GM12891 (cell line): ENCODE measurements at regions not wholly inside any gene's neighbourhood (a gene's known extent, or its start where the extent isn't known, plus 50 kb on each side); places are given as distances from the start of the nearest gene placed in this dataset.

Experiments used
- DNase-seq: peaks from one replicate; pipeline ENCODE4 v3.0.0; 2011; ENCODE audit warnings: low spot score; ENCODE audit not compliant: insufficient read length
- FAIRE-seq: peaks from 2 replicates; lab custom pipeline; 2011; peaks lifted over from hg19 to GRCh38; lab: Jason Lieb, UNC
- PAX5 ChIP-seq: IDR thresholded peaks from 2 replicates; pipeline ENCODE4 v1.6.1; 2011; ENCODE audit warnings: low read length, moderate library complexity, mild to moderate bottlenecking; ENCODE audit not compliant: insufficient read depth, severe bottlenecking
- POLR2A ChIP-seq: IDR thresholded peaks from 2 replicates; pipeline ENCODE4 v1.6.1; 2011; ENCODE audit warnings: low read depth, low read length, control low read depth
- POLR2AphosphoS5 ChIP-seq: IDR thresholded peaks from 2 replicates; pipeline ENCODE4 v1.6.1; 2011; ENCODE audit warnings: low read depth, low read length, control low read depth
- POU2F2 ChIP-seq: IDR thresholded peaks from 2 replicates; pipeline ENCODE4 v1.6.1; 2011; ENCODE audit warnings: low read depth, mild to moderate bottlenecking, control low read depth, low read length, moderate library complexity
- SPI1 ChIP-seq: IDR thresholded peaks from 2 replicates; pipeline ENCODE4 v1.6.1; 2011; ENCODE audit warnings: low read depth, low read length, control low read depth
- TAF1 ChIP-seq: IDR thresholded peaks from 2 replicates; pipeline ENCODE4 v1.6.1; 2011; ENCODE audit warnings: low read depth, low read length, control low read depth

DNA sequence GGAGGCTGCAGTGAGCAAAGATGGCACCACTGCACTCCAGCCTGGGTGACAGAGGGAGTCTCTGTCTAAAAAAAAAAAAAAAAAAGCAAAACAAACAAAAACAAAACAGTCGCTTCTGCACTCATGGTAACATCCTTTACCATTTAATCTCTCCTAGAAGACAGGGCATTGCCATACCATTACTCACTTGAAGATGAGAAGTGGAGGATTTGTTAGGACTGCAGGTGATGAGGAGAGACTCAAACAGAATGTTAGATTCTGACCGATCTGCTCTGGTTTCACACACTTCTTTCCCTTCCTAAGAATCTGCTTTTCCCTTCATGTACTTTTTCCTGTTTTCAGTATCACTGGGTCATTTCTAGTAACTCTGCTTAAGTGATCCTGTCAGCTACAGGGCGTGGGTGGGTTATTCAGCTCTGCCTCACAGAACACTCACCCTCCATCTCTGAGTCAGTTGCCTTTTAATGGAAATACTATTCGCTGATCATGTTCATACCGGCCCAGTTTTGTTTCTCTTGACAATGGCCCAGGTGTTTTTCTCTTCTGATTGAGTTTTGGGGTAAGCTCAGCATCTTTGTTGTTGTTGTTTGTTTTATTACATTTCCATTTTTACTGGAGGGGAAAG, 148.0 kb upstream of the ERG start:
- no peak for FAIRE-seq
- no peak for TF ChIP-seq SPI1
- no peak for TF ChIP-seq POLR2AphosphoS5
- TF ChIP-seq TAF1 = no peak
- no peak for TF ChIP-seq POU2F2
- no peak for TF ChIP-seq PAX5
- TF ChIP-seq POLR2A = no peak
- no peak for DNase-seq

DNA sequence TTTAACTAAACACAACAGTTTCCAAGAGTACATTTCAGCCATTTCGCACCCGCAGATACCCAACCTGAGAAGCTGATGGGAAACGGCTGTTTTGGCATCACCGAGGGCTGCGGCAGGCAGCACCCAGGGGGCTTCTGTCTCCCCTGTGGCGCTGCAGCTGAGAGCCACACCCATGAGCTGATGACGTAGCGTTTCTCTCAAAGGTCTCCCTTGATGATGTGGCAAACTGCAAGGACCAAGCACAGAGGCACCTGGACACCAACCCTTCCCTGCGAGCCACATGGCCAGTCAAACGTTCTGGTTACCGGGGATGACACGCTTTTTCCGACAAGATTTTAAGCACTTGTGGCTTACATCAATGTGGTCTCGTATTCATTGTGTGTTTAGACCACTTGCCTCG, 150.8 kb upstream of the ERG start:
- TF ChIP-seq TAF1 = no peak
- no peak for TF ChIP-seq POLR2AphosphoS5
- no peak for TF ChIP-seq SPI1
- TF ChIP-seq POLR2A = no peak
- TF ChIP-seq PAX5 = no peak
- no peak for TF ChIP-seq POU2F2
- DNase-seq (no peak), FAIRE-seq (no peak)

DNA sequence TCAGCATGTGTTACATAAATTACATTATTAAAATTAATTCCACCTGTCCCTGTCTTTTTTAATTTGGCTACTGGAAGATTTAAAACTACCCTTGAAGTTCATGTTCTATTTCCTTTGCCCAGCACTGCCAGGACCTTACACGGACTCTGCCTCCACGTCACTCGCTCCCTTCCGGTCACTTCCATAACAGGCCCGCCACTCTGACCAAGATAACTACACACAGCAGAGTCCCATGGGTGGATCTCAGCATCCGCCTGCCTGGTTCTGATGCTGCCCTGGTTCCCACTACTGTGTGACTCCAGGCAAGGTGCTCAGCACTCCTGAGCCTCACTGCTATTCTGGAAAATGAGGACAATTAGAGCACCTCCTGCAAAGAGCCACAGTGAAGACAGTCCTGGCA, 153.3 kb upstream of the ERG start:
- DNase-seq = no peak
- no peak for FAIRE-seq
- no peak for TF ChIP-seq TAF1
- TF ChIP-seq PAX5 = no peak
- TF ChIP-seq POLR2AphosphoS5 = no peak
- no peak for TF ChIP-seq SPI1
- TF ChIP-seq POLR2A = no peak
- no peak for TF ChIP-seq POU2F2

DNA sequence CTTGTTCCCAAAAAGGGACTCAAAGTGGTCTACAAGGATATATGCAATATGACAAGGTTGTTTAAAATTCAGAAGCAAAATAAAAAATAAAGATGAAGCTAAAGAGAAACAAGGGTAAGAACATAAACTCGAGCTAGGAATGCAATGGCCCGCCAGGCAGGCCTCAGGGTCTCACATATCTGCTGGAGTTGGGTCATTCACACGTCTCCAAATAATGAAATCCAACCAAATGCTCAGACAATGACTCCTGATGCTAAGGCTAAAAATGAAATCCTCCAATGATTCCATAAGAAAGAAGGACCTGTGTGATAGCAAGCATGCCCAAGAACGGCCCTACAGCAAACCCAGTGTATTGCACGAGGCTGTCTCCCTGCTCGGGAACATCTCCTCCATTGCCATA, 153.3 kb upstream of the ETS2 start:
- FAIRE-seq (no peak), DNase-seq (no peak)
- TF ChIP-seq TAF1 = no peak
- no peak for TF ChIP-seq SPI1
- no peak for TF ChIP-seq POU2F2
- TF ChIP-seq PAX5 = no peak

DNA sequence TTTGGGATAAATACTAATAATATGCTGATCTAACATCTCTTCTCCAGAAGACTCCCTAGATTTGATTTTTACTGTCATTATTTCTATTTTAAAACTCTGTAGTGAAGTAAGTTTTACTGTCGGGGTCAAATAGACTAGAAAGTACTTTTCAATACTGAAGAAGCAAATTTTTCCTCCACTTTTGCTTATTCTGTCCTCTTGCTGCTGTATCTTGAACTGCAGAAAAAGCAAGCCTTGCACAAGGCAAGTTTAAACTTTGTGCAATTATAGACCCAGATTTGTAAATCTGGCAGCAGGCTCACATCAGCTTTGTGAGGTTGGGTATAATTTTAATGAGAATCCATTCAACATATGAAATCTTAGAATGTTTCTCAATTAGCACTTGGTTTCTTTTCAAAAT, 151.1 kb upstream of the ETS2 start:
- FAIRE-seq (no peak), DNase-seq (no peak)
- TF ChIP-seq SPI1 = no peak
- no peak for TF ChIP-seq PAX5
- no peak for TF ChIP-seq POLR2A
- TF ChIP-seq POLR2AphosphoS5 = no peak
- TF ChIP-seq POU2F2 = no peak
- no peak for TF ChIP-seq TAF1

DNA sequence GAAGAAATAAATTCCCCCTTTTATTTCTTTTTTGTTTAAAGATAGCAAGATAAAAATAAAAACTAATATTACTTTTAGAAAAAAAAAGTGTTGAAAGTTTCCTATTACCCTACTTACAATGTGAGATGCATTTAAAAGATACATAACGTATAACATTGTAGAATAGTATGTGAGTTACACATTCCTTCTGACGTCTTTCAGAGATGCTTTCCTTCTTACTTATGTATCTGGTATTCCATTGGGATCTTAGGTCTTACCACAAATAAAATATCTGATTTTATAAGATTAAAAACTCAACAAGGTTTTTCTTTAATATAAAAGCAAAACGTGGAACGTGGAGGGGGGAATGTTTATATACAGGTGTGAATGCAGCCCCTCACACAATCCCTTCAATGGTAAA, 147.2 kb upstream of the ETS2 start:
- no peak for FAIRE-seq
- DNase-seq = no peak
- TF ChIP-seq POLR2A (no peak), POU2F2 (no peak), POLR2AphosphoS5 (no peak), PAX5 (no peak), SPI1 (no peak), TAF1 (no peak)

DNA sequence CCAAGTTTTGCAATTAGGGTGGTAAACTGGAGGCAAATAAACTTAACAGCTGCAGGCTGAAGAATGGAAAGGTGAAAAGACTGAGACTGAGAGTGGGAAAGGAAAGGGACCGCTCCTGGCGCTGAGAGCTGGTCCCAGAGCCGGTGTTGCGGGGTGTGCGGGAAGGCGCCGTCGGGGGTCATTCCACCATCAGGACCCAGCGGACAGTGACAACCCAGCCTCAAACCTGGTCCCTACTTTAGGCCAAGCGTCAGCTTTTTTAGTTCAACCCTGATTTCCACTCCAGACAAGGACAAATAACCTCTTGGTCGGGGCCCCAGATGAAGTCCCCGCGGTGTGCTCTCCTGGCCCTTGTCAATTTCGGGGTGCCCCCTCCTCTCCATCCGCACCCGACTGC, 145.8 kb upstream of the ETS2 start:
- FAIRE-seq = no peak
- TF ChIP-seq POLR2A (no peak), TAF1 (no peak)
- DNase-seq = no peak

DNA sequence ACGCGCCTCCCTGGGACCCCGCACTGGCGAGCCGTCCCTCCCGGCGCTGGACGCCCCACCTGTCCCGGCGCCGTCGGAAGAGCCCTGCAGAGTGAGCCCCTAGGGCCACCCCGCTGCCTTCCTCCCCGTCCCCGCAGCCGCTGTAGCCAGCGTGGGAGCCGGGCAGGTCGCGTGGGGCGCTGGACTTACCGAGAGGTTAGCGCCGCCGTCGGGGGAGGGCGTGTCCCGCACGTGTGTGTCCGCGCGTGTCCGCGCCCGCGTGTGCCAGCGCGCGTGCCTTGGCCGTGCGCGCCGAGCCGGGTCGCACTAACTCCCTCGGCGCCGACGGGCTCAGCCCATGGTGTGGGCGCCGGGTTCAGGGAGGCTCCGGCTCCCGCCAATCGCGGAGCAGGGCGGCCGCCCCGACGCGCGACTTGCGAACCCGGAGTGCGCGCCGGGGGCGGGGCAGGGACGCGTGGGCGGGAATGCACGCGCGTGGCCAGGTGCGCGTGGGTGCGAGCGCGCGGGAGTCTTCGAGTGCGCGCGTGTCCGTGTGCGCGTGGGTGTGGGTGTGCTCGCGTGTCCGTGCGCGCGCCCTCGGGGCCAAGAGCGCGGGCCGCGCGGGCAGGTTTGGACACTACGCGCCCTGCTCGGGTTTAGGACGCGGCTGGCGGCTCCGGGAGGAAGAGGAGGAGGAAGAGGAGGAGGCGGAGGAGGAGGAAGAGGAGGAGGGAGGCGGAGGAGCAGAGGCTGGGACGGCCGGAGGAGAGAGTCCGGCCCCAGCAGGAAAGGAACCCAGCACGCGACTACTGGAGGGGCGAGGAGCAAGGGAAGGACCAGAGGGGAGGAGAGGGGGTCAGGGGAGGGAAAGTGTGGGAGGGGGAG, 145.2 kb upstream of the ETS2 start:
- FAIRE-seq = no peak
- DNase-seq = no peak
- no peak for TF ChIP-seq TAF1
- no peak for TF ChIP-seq PAX5
- no peak for TF ChIP-seq POLR2A
- no peak for TF ChIP-seq POLR2AphosphoS5
- TF ChIP-seq SPI1 = no peak
- TF ChIP-seq POU2F2 = no peak

DNA sequence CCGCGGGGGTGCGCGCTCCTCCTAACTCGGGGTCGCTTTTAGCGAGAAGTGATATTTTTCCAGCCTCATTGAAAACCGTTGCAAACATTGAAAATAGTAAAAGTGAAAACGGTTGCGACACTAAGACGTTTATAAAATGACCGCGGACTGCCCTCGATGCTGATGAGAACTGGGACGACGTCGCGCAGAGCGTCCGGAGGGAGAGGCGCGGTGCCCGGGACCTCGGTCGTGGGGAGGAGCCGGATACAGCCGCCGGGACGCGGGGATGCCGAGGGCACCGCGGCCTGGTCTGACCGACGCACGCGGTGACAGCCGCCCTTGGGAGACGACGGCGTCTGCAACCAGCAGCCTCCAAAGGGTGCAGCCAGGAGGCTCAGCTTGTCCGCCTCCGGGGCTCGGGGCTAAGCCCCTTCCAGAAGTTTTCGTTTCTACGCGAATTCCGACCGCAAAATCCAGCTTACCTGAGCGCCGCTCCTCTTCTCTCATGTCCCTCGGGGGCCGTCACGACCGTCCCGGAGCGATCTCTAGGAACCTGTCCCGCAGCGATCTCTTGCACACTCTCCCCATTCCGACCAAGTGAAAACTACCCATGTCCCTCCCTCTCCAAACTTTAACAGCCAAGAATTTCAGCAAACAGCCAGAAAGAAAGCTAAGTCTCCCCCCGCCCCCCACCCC, 144.4 kb upstream of the ETS2 start:
- FAIRE-seq (no peak), DNase-seq (no peak)
- no peak for TF ChIP-seq SPI1
- TF ChIP-seq POU2F2 = no peak
- TF ChIP-seq POLR2A = no peak
- TF ChIP-seq PAX5 = no peak
